ENCODE measurements at regions not wholly inside any gene's neighbourhood (a gene's known extent, or its start where the extent isn't known, plus 50 kb on each side); places are given as distances from the start of the nearest gene placed in this dataset.

DNA sequence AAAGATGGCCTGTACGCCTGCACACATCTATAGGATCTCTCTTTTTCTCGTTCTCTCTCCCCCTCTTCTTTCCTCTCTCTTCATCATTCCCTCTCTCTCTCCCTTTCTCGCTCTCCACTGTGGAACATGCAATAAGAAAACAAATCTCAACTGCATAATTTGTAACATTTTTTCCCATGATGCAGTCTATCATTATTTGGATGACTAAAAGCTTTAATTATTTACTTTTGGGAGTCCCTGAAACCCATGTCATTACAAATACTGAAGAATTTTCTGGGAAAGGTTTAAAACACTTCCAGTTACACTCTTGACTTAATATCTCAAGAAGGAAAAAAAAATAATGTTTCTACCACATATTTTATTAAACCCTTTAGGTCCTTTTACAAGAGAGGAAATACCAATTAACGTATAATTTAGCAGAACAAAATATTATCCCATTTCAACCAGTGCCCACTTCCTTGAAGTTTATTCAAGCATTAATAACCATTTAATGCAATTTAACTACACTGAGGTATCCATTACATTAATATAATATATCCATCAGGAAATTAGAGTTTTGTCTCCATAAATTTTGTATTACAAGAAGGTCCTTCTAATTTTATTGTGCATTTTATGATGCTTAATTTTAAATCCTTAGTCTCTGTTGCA is 1615.2 kb upstream of the ACVR2A start:
- H3K4me3 ChIP-seq (replicated peaks; ENCODE audit: low read depth, low read length) = no peak overlapping the region
- DNase-seq (ENCODE audit: extremely low read depth, low read depth) = no peak
- TF ChIP-seq CTCF (IDR thresholded peaks at IDR 0.05; ENCODE audit: low read depth, low read length, missing control alignments) = no peak

DNA sequence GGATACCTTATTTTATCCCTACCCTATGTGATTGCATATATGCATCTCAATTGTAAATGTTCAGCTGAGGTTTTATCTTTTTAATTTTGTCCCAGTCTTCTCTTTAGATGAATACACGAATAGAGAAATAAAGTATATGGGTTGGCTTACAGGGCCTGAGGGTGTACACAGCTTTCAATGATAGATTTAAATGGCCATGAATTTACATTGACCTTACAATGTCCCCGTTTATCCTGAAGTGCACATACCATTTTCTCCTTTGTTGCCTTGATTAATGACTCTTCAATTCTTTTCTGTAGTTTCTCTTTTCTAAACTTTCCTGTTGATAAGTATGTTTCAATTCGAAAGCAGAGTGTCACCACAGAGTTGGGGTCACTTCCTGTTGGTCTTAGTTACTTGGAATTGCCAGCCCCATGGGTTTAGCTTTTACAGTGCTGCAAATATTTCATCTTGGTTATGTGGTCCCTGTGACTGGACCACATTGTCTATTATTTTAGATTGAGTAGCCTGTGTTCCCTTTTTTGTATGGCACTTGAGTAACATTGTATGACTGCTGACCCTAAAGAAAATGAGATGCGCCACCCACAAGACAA is 1616.3 kb upstream of the ACVR2A start:
- DNase-seq (ENCODE audit: extremely low read depth, low read depth) = no peak
- no peak overlapping the region for H3K4me3 ChIP-seq (replicated peaks; ENCODE audit: low read depth, low read length)
- TF ChIP-seq CTCF (IDR thresholded peaks at IDR 0.05; ENCODE audit: low read depth, low read length, missing control alignments) = no peak

DNA sequence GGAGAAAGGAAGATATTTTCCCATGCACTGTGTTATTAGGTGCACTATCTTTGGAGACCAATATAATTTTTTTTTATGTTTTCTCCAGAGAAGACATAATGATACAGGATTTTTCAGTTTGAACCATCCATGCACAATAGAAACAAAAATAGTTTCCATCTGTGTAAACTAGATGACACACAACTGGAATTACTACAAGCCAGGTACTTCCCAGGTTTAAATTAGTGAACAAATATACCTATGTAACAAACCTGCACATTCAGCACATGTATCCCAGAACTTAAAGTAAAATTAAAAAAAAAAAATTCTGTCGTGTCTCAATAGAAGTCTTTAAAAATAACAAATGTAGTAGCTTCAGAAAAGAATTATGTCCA is 1616.8 kb upstream of the ACVR2A start:
- no peak for DNase-seq (ENCODE audit: extremely low read depth, low read depth)
- TF ChIP-seq CTCF (IDR thresholded peaks at IDR 0.05; ENCODE audit: low read depth, low read length, missing control alignments) = no peak
- H3K4me3 ChIP-seq (replicated peaks; ENCODE audit: low read depth, low read length) = no peak overlapping the region

DNA sequence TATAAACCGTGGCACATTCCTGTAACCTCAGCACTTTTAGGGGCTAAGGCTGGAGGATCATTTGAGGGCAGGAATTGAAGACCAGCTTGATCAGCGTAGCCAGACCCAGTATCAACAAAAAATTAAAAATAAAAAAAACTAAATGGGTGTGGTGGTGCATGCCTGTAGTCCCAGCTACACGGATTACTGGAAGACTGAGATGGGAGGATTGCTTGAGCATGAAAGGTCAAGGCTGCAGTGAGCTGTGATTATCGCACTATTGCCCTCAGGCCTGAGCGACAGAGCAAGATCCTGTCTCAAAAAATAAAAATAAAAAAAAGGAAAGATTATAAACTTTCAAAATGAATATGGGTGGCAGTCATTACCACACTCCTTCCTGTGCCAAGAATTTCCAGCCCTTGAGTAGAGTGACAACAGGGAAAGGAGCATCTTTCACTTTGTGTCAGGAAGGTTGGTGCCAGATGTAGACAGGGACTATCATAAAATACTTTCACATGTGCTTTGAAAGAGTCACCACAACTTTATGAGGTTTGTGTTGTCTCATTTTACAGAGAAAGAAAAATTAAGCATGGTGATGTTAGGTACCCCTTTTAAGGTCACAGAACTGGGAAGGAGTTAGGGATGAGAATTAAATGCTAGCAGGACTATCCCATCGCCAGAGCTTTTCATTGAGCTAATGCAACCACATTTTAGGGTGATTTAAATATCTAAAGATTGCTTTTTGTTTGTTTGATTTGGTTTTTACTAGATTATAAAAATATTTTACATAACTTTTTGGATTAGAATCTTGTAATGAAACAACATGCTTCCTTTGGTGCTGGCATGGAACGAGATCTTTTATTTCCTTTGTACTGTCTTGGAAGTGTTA is 1617.4 kb upstream of the ACVR2A start:
- no peak overlapping the region for H3K4me3 ChIP-seq (replicated peaks; ENCODE audit: low read depth, low read length)
- no peak for DNase-seq (ENCODE audit: extremely low read depth, low read depth)
- no peak for TF ChIP-seq CTCF (IDR thresholded peaks at IDR 0.05; ENCODE audit: low read depth, low read length, missing control alignments)

- H3K4me3 ChIP-seq (replicated peaks; ENCODE audit: low read depth, low read length) = no peak overlapping the region
- TF ChIP-seq CTCF (IDR thresholded peaks at IDR 0.05; ENCODE audit: low read depth, low read length, missing control alignments) = no peak
- no peak for DNase-seq (ENCODE audit: extremely low read depth, low read depth)
Measured at GRCh38 chr2:146226077-146226476, 1618.8 kb upstream of the ACVR2A start.

DNA sequence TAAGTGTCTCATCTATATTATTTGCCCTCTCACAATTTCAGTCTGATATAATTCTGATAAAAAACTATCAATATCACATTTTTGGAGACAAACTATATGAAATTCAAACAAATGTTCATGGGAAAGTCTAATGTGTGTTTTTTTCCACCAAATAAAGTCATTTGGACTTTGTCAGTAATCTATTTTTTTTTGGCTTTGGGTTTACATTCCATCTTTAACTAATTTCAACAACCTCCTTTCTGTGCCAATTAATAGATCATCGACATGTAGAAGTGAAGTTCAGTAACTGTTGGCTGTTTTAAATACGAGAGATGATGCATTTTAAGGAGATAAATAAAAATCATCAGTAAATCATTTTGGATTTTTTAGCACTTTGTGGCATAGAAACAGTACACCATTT is 1623.0 kb upstream of the ACVR2A start:
- H3K4me3 ChIP-seq (replicated peaks; ENCODE audit: low read depth, low read length) = no peak overlapping the region
- no peak for DNase-seq (ENCODE audit: extremely low read depth, low read depth)
- TF ChIP-seq CTCF (IDR thresholded peaks at IDR 0.05; ENCODE audit: low read depth, low read length, missing control alignments) = no peak

All from HFF-Myc (cell line).